ENCODE measurements at regions not wholly inside any gene's neighbourhood (a gene's known extent, or its start where the extent isn't known, plus 50 kb on each side); places are given as distances from the start of the nearest gene placed in this dataset.

DNA sequence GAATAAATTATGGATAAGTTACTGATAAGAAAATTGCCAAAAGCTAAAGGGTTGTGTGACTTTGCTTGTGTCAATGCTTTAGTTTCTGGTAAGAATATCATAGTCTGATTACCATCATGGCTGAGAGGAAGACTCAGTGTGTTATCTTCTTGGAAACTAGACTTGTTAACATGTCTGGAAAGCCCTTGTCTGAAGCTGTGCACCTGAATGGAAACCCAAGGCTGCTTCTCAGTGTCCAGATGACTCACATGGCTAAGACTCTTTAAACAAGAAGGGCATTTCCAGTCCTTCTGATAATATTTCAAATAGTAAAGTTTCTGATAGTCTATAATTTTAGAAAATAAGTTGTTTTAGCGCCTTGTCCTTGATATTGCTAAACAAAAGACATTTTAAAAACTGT lies 1092.7 kb downstream of the PLA2G4A start:
- no peaks in the 10 kb centered on the region for H3F3A ChIP-seq (ENCODE audit: insufficient read depth, low read depth)
- no peak overlapping the region for H3K27ac ChIP-seq
- no peaks in the 10 kb centered on the region for H3K36me3 ChIP-seq (ENCODE audit: low read depth)
- H2AFZ ChIP-seq, result no peak overlapping the region
- BruUV-seq (replicated peaks), result no TSS peak
- no peaks in the 10 kb centered on the region for H3K4me1 ChIP-seq (replicated peaks; ENCODE audit: insufficient read depth)
- no peaks in the 10 kb centered on the region for H3K9me2 ChIP-seq (ENCODE audit: insufficient read depth)
- no peak for TF ChIP-seq EZH2 (IDR thresholded peaks at IDR 0.05; ENCODE audit: low read depth)
- TF ChIP-seq, protein P1, sequence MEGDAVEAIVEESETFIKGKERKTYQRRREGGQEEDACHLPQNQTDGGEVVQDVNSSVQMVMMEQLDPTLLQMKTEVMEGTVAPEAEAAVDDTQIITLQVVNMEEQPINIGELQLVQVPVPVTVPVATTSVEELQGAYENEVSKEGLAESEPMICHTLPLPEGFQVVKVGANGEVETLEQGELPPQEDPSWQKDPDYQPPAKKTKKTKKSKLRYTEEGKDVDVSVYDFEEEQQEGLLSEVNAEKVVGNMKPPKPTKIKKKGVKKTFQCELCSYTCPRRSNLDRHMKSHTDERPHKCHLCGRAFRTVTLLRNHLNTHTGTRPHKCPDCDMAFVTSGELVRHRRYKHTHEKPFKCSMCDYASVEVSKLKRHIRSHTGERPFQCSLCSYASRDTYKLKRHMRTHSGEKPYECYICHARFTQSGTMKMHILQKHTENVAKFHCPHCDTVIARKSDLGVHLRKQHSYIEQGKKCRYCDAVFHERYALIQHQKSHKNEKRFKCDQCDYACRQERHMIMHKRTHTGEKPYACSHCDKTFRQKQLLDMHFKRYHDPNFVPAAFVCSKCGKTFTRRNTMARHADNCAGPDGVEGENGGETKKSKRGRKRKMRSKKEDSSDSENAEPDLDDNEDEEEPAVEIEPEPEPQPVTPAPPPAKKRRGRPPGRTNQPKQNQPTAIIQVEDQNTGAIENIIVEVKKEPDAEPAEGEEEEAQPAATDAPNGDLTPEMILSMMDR (conservative IDR thresholded peaks at IDR 0.05), result no peak
- H3K4me2 ChIP-seq, result no peak overlapping the region
- H3K9me3 ChIP-seq (ENCODE audit: insufficient read depth, low read depth), result no peaks in the 10 kb centered on the region
- POLR2A ChIA-PET (ENCODE audit: unreplicated experiment), result no interaction called here
- H3K27me3 ChIP-seq (ENCODE audit: insufficient read depth, low read depth), result no peaks in the 10 kb centered on the region
- CTCF ChIA-PET, result interaction anchor here (0.6 kb wide), 1 partner anchor 544 kb away, joined by 8 read pairs; no protein-coding TSS in a partner anchor
- no peaks in the 10 kb centered on the region for H4K20me1 ChIP-seq (ENCODE audit: insufficient read depth)
- no peaks in the 10 kb centered on the region for H3K79me2 ChIP-seq (ENCODE audit: low read depth)
- H3K4me3 ChIP-seq, result no peak overlapping the region
- DNase-seq, result no peak
- intact Hi-C loops (cut with micrococcal nuclease; ENCODE audit: unreplicated experiment), result no loop called here

DNA sequence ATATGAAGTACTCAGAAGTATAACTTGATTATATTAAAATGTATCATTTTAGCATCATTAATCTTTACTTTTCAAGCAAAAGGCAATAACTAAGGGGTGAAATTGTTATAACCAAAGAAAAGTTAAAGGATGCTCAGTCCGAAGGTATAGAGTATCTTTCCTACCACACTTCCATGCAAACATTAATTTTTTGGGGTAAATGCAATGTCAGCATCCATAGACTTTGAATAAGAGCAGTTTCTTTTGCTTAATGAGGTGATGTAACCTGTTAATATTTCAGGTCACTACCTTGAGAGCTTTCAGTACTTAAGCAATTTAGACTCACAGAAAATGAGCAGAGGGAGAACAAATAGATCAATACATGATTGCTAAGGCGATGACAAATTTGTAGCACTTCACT lies 1093.5 kb downstream of the PLA2G4A start:
- H3K4me1 ChIP-seq (replicated peaks; ENCODE audit: insufficient read depth), result no peaks in the 10 kb centered on the region
- H3K4me3 ChIP-seq, result no peak overlapping the region
- H3F3A ChIP-seq (ENCODE audit: insufficient read depth, low read depth), result no peaks in the 10 kb centered on the region
- TF ChIP-seq, protein P1 (conservative IDR thresholded peaks at IDR 0.05), result no peak
- no peak for TF ChIP-seq EZH2 (IDR thresholded peaks at IDR 0.05; ENCODE audit: low read depth)
- H4K20me1 ChIP-seq (ENCODE audit: insufficient read depth), result no peaks in the 10 kb centered on the region
- H3K9me3 ChIP-seq (ENCODE audit: insufficient read depth, low read depth), result no peaks in the 10 kb centered on the region
- H3K27me3 ChIP-seq (ENCODE audit: insufficient read depth, low read depth), result no peaks in the 10 kb centered on the region
- H3K36me3 ChIP-seq (ENCODE audit: low read depth), result no peaks in the 10 kb centered on the region
- intact Hi-C loops (cut with micrococcal nuclease; ENCODE audit: unreplicated experiment), result no loop called here
- no peak overlapping the region for H3K27ac ChIP-seq
- no peak overlapping the region for H3K4me2 ChIP-seq
- no peaks in the 10 kb centered on the region for H3K9me2 ChIP-seq (ENCODE audit: insufficient read depth)
- POLR2A ChIA-PET (ENCODE audit: unreplicated experiment), result no interaction called here
- no peak for DNase-seq
- no peak overlapping the region for H2AFZ ChIP-seq
- no peaks in the 10 kb centered on the region for H3K79me2 ChIP-seq (ENCODE audit: low read depth)
- BruUV-seq (replicated peaks), result no TSS peak
- CTCF ChIA-PET, result no interaction called here

DNA sequence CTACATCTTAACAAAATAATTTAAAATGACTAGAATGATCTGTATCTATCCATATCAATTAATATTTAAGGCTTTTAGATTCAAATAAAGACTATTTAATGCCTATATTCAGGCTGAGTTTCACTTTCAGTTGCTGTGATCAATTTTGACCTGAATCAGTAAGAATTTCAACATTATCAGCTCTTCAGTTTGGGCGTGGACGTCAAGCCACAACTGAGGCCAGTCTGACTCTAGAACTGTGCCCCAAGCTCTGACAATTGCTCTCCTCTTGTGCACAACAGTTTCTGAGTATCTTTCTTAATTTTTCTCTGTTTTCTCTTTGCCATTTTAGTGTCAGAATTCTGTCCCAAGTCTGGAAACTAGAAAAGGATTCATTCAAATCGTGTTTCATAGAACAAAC lies 1095.5 kb downstream of the PLA2G4A start:
- H3K27me3 ChIP-seq (ENCODE audit: insufficient read depth, low read depth), result no peaks in the 10 kb centered on the region

More for the DNA sequence above, 1095.5 kb downstream of the PLA2G4A start:
- H4K20me1 ChIP-seq (ENCODE audit: insufficient read depth), result no peaks in the 10 kb centered on the region
- ChIA-PET POLR2A (ENCODE audit: unreplicated experiment) (no interaction called here), CTCF (no interaction called here)
- H3K9me2 ChIP-seq (ENCODE audit: insufficient read depth), result no peaks in the 10 kb centered on the region
- no peaks in the 10 kb centered on the region for H3K36me3 ChIP-seq (ENCODE audit: low read depth)
- H3K9me3 ChIP-seq (ENCODE audit: insufficient read depth, low read depth), result no peaks in the 10 kb centered on the region
- DNase-seq, result no peak
- intact Hi-C loops (cut with micrococcal nuclease; ENCODE audit: unreplicated experiment), result no loop called here
- H3K27ac ChIP-seq, result no peak overlapping the region
- no peaks in the 10 kb centered on the region for H3K4me1 ChIP-seq (replicated peaks; ENCODE audit: insufficient read depth)
- no peak overlapping the region for H3K4me3 ChIP-seq
- H3K4me2 ChIP-seq, result no peak overlapping the region
- TF ChIP-seq EZH2 (IDR thresholded peaks at IDR 0.05; ENCODE audit: low read depth), result no peak
- TF ChIP-seq, protein P1 (conservative IDR thresholded peaks at IDR 0.05), result no peak
- H3K79me2 ChIP-seq (ENCODE audit: low read depth), result no peaks in the 10 kb centered on the region
- 0 out of 2 replicates have a peak overlapping the region, but pooled peaks have one; percentile 3 for H2AFZ ChIP-seq
- H3F3A ChIP-seq (ENCODE audit: insufficient read depth, low read depth), result no peaks in the 10 kb centered on the region
- no TSS peak for BruUV-seq (replicated peaks)

All from PC-9 (cell line).